Activated T-helper 1 cell treated with Interleukin-2 at 50 U/mL for 16 hours (primary cell): ENCODE measurements at regions not wholly inside any gene's neighbourhood (a gene's known extent, or its start where the extent isn't known, plus 50 kb on each side); places are given as distances from the start of the nearest gene placed in this dataset.
"Not testable (repeated sequence)": the region's sequence is repeated elsewhere in the genome, so short reads cannot be mapped to it uniquely, and the experiment has no call there.

Experiments
- DNase-seq: peaks from one replicate; pipeline ENCODE4 v3.0.0-alpha.2; 2020; ENCODE audit warnings: low read depth

DNA sequence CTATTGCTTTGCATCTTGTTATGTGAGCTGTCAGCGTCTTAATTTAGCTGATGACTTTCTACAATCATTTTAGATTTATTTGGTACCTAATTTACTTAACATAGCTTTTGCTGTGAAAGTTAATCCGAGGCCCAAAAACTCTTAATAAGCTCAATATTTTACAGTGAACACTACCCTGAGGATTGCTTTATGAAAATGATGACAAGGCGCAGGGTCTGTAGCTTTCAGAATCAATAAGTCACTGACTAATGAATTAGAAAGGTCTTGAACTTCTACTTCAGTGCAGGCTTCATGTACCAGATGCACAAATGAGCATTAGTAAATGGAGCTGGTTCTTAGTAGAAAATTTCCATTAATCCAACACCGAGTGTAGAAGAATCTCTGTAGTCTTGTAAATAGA lies 81.4 kb upstream of the ZNF366 start:
- DNase-seq = no peak

DNA sequence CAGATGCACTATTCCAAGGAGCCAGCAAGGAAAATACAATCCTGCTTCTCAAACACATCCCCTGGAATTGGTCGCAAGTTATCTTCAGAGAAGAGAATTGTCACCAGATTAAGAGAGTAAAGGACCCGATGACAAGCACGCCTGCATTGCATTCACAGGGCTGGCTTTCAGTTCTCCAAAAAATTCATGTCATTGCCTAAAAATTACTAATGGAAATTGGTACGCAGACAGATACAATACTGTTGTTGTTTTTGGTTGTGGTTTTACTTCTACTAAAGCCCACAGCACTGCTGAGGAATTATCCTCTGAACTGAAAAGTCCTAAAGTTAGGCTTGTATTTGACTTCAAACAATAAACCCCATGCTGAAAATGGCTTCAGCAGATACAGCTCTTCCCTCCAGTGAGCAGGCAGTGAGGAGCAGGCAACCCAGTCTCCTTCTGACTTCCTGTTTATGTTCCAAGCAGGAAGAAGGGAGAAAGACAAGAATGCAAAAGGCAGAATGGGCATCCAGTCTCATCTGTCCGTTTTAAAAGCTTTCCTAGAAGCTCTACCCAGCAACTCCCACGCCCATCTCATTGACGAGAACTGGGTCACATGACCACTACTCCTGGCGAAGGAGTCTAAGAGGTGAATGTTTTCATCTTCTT lies 80.6 kb upstream of the ZNF366 start:
- DNase-seq = no peak

DNA sequence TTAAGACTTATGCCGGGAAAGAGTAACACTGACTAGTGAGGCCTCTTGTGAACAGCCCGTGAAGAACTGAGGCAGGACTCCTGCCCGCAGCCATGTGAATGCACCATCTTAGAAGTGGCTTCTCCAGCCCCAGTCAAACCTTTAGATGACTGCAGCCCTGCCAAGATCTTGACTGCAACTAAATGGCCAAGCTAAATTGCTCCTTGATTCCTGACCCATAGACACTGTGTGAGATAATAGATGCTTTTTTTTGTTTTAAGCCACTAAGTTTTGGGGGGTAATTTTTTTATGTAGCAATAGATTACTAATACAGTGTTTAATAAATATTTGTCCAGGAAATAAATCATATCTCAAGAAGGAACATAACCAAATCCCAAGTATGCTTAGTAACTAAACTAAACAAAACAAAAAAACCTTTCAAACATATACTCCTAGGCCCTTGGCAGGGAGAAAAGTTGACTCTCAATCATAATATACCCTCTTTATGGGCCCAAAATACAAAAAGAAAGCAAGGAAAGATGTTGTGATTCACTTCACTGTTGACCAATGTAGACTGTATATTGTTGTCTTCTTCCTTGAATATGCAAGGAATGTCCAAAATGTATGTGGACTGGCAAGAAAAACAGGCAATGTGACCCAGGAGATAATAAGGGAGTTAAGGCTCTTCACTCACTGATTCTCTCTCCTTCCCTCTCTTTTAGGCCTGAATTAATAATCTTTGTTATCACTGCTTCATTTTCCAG lies 79.7 kb upstream of the ZNF366 start:
- DNase-seq = no peak

DNA sequence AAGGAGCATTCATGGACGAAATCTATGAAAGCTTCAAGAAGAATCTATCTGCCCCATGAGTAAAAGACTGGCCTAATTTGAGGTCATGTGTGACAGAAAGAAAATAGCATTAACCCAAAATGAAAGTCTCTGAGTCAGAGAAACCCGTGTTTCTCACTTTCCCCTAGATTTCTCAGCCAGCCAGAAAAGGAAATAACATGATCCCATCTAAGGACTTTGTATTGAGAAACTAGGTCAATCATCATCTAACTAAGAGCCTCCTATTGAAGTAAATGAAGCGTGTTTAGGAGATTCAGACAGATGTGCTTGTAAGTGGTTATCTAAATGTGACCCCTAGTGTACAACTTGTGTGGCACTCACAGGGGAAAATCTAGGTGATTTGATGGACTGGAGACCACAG lies 77.3 kb upstream of the ZNF366 start:
- DNase-seq = no peak

DNA sequence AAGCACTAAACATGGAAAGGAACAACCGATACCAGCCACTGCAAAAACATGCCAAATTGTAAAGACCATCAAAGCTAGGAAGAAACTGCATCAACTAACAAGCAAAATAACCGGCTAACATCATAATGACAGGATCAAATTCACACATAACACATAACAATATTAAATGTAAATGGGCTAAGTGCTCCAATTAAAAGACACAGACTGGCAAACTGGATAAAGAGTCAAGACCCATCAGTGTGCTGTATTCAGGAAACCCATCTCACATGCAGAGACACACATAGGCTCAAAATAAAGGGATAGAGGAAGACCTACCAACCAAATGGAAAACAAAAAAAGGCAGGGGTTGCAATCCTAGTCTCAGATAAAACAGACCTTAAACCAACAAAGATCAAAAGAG lies 72.1 kb upstream of the ZNF366 start:
- not testable (repeated sequence) for DNase-seq

DNA sequence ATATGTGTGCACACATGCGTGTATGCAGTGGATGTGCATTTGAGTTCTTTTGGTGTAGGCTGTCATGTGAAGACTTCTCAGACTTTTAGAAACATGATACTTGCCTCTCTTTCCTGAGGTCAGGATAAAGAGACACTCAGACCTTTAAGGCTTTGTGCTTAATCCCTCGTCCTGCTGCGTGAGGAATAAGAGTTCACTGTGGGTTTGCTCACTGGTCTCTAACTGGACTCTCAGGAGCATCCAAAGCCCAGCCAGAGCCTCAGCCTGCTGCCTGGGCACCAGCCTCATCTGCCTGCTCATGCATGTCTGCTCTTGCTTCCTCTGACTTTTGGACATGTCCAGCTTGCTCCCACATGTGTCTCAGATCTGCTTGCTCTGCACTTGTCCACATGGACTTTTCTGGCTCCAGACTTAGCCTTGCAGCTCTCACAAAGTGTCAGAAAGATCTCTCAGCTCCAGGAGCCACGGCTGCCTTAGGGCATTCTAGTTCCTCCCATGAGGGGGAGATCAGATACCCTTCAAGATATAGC lies 65.1 kb upstream of the ZNF366 start:
- no peak for DNase-seq

DNA sequence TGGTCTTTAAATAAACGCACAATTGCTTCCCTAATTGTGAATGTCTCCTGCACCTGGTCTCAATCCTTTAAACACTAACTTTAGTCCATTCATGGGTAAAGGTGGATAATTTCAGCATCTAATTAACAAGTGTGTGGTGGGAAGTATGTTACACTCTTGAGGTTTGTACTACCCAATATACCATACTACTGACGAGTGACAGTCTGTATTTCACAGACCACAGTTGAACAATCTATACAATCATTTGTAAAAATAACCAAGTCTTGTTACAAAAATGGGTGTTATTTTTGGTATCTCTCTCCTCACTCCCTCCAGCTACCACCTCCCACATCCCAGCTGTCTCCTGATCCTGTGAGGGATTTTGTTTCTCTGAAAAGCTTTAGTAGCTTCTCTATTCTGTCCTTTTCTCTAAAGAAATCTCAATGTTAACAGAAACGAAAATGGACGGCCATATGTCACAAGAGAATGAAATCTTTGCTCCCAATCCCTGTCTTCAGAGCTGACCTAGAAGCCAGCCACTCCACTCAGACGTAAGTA lies 62.3 kb upstream of the ZNF366 start:
- DNase-seq = no peak

DNA sequence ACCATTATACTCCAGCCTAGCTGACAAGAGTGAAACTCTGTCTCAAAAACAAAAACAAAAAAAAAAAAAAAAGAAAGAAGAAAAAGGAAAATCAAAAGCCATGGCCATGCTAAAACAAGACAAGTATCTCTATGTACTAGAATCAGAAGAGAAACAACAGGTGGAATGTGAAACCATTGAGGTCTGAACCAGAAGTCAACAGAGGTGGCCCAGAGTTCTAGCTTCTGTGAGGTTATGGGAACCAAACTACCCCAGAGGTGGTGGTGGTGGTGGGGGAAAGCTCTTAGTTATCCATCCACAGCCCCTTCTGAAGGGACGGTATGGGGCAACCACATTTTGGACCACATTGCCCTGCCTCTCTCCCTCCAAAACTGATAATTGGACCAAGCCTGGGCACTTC lies 59.5 kb upstream of the ZNF366 start:
- no peak for DNase-seq

DNA sequence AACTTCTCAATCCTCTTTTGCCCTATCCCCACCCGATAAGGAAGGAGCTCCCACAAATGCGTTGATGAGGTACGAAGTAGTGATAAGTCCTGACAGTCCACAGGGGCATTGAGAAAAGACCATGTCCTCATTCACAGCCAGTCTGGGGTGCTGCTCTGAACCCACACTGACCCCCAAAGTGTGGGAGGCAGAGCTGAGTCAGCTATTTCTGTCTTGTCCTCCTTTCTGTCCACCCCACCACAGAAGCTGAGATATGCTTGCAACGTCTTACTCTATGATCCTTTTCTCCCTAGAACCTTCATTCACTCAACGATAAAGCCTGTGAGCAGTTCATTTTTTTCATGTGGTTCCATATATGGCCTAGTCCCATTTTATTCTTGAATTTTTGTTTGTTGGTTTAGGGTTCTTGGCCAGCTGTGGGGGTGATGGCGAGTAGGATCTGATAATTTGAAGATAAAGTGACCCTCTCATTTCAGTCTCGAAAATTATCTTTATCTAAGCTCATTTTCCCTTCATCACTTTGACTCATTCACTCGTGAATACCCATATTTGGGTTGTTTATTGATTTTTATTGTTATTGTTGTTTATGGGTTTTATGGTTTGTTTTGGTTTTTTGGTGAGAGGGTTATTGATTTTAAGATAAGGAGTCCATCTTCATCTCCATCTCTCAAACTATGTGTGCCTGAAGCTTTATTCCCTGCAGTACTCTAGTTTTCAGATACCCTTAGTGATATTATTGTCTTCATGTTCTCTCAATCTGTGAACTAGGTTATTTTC lies 58.5 kb upstream of the ZNF366 start:
- DNase-seq = no peak

DNA sequence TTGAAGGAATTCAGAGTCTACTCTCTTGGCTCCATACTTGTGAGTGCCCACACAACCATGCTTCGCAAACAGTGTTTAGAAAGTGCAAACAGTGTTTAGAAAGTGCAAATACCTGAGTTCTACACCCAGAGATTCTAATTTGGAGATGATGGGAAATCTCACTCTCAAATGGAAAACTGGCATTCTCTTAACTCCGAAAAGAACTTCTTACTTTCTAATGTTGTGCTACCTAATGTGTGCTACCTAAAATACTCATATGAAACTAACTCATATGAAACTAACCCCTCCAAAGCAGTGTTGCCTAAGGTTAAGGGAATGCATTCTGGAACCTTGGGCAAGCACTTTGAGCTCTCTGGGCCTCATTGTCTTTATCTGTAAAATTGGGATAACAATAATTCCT lies 55.5 kb upstream of the ZNF366 start:
- no peak for DNase-seq

DNA sequence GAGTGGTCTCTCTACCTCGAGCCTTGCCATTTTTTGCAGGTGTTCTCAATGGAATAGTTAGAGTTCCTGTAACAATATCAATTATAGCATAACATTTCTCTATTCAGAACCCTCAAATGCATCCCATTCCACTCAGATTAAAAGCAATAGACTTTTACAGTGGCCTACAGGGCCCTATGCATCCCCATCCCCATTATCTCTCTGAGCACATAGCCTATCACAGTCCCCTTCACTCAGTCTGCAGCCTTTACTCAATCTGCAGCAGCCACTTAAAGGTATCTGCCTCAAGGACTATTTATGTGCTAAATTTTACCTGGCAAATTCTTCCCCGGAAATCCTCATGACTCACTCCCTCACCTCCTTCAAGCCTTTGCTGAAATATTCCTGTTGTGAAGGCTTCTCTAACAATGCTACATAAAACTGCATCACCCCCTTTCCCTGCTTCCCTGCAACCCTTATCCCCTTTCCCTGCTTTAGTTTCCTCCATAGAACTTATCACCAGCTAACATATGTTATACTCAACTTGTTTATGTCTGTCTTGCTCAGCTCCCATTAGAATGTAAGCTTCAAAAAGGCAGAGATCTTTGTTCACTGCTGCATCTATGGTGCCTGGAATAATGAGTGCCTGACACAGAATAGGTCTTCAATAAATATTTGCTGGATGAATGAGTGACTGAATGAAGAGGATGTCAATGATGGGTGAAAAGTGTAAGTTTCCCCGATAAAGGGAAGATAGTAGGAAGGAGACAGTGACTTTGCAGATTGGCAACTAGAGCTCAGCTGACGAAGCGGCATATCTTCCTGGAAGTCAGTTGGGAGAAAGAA lies 54.1 kb upstream of the ZNF366 start:
- DNase-seq = no peak

DNA sequence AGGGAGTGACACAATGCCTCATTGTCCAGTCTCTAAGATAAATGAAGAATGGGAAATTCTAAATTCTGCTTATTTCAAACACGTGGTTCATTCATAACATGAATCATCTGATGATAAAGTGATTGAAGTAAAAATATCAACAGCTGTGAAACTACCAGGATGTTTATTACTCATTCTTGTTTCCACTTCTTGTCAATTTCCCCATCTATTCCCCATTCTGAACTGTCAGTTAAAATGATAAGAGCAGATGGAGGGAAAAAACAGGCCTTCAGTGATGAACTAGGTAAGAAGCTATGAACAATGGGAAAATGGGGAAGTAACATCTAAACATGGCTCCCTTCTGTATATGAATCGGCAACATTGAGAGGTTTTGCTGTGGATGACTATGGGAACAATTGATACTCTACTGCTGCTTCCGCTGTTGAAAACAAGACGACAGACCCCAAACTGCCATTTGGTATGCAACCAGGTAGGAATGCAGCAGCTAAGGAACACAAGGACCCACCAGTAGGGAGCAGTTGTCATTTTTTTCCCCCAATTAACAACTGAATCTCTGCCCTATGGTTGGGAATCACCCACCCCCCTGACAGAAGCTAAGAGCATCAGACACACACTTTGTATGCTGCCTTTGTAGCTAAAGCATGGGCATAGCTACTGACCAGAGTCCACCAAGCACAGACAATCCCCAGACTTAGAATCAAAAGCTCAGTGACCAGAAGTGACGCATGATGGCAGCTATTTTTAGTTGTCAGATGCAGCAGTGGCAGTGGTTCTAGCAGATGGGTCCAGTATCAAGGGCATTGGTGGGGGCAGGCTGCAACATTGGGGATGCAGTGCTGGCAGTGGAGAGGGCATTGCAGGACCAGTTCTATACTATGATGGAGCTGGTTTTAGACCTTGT lies 52.9 kb upstream of the ZNF366 start:
- no peak for DNase-seq

DNA sequence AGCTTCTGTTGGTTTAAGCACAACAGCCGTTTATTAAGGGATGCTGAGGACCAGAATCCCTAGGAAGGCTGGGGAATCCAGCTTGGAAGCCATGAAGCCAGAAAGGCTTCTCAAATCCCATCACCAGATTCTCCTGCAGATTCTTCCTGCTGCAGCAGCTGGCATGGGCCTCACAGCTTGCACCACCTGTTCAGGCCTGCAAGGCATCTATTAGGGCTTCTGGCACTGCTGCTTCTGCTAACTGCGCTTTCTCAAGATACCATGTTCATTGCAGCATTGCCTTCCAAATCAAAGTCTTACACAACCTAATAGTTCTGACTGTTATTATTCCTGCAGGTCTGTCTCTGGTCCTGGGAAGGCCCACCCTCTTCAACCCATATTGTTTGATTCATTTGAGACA lies 51.2 kb upstream of the ZNF366 start:
- DNase-seq = no peak

DNA sequence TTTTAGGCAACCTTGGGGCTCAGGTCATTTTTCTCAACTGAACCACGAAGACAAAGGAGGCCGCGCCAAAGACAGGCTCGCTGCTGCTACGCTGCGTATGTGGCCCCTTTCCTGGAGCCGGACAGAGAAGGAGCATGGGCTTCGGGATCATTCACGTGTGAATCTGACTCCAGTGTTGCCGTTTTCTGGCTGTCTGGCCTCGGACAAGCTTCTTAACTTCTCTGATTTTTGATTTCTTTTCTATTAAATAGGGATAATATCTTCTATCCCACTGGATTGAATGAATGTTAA lies 50.8 kb upstream of the ZNF366 start:
- DNase-seq = no peak

DNA sequence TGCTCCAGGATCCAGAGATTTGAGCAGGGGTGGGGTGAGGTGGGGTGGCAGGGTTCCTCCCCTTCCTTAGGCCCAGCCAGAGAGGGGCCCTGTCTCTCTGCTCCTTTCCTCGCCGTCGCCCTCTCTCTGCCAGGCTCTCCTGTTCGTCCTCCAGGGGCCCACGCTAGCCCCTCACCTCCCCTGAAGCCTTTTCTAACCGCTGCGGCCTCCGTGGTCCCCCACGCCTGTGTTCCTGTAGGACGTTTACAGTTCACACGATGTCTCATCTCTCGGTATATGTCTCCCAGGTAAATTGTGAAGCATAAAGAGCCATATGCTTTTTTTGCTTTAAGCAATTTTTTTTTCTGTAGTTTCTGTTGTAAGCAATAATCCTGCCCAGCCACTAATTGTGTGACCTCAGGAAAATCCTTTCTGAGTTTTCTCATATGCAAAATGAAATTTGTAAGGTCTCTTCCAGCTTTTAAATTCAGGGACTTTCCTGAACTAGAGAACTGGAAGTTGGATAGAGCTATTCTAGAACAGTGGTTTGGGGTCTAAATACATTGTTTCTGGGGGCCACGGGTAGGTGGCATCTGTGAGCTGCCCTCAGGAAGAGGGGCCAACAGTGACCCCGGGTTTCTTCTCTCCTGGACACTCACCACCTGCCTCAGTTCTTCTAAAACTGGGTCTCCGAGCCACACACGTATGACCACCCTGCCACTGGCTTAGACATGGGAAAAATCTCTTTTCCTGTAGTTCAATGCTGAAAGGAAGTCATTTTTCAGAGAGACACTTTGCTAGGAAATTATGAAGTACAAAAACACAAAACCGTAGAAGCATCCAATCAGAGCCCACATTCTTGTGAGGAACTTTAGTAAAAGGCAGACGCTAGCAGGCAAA lies 50.2 kb upstream of the ZNF366 start:
- DNase-seq = no peak
